HG02973 (cell line): ENCODE measurements at regions not wholly inside any gene's neighbourhood (a gene's known extent, or its start where the extent isn't known, plus 50 kb on each side); places are given as distances from the start of the nearest gene placed in this dataset.
"Not testable (repeated sequence)": the region's sequence is repeated elsewhere in the genome, so short reads cannot be mapped to it uniquely, and the experiment has no call there.

Experiments used
- ATAC-seq: cut with Tn5 transposase; IDR thresholded peaks from one replicate; pipeline ENCODE4 v1.9.1; 2021; ENCODE audit warnings: moderate library complexity; ENCODE audit not compliant: unreplicated experiment

DNA sequence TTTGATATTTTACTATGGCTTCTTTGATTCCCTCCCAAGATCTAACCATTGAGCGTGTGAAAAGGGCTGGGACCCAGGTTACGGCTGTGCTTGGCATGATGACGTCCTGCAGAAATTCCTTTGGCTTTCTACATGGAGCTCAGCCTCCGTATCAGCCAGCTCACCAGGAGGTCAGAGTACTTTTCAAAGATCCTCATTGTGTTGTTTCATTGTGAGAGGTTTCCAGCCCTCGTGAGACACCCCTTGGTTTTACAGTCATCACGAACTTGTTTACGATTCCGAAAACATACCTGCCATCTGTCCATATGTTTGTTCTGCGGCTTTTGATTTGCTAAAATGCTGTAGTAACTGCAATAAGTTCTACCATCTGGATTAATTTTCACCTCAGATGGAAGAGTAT lies 453.1 kb downstream of the TMEM121 start:
- no peak for ATAC-seq

DNA sequence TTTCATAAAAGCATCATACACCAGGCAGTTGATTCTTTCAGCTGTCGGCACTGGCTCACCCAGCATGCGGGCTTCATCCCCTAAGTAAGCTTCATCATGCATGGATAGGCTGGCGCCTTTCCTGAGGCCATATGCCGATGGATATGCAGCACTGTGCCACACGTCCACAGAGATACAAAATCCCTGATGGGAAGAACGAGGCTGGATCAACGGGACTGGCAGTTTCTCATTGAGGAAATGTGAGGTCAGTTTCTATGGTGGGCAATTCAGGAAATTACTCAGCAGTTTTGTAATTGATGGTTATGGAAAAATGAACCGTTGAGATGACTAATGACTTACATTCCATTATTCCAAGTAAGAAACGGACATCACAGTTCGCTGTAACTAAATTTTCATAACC lies 453.8 kb downstream of the TMEM121 start:
- ATAC-seq: no peak

DNA sequence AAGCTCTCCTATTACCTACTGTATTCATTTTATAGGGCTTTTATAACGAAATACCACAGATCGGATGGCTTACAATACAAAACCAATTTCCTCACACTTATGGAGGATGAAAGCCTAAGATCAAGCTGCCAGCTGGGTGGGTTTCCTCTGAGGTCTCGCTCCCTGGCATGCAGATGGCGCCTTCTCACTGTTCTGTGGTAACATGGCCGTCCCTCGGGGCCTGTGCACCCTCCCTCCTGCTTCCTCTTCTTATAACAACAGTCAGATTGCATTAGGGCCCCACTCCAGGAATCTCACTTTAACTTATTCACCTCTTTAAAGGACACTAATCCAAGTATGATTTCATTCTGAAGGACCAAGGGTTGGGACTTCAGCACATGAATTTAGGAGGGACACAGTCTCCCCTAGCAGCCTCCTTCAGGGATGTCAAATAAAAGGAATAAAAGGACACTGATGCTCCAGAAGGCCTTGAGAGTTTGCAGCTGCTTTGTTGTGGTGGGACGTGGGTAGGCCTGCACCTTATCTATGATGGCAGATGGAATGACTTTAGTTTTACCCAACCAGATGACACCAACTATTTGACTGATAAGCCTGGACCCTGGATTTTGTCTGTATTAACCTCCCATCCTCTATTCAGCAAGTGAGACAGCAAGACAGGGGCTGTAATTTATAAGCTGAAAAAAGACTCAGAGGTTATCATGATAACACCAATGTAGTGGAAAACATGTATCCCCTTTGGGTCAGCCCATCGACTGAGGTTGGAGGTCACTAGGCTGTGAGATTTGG lies 455.3 kb downstream of the TMEM121 start:
- not testable (repeated sequence) for ATAC-seq

DNA sequence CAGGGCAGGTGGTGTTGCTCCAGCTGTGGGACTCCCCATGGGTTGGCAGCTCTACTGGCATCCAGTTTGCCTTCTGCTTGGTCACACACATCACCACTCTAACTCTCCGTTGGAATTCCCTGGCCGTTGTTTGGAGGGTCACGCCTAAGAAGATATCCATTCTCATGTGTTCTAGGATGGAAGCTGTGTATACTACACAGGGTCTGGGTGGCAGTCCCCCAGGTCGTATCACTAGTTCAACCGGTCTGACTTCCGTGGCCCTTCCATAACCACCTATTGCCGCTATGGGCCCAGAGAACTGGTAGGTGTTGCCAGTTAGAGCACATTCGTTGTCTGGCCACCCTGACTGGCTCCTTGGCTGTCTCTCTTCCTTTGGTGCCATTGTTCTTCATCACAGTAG lies 456.3 kb downstream of the TMEM121 start:
- ATAC-seq: no peak

DNA sequence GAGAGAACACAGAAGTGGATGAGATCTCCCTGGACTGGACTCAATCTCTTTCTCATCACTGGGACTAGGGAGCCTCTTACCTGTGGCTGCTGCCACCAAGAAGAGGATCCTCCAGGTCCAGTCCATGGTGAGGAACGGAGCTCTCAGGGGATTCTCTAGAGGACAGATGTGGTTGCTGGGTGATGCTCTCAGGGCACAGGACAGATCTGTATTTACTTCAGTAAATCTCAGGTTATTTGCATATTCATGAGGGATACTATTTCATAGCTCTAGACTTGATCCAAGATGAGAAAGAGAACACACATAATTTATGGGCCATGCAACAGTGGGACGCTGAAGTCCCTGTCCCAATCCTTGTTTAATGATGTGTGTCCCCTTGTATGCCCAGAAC lies 460.5 kb downstream of the TMEM121 start:
- ATAC-seq: no peak

DNA sequence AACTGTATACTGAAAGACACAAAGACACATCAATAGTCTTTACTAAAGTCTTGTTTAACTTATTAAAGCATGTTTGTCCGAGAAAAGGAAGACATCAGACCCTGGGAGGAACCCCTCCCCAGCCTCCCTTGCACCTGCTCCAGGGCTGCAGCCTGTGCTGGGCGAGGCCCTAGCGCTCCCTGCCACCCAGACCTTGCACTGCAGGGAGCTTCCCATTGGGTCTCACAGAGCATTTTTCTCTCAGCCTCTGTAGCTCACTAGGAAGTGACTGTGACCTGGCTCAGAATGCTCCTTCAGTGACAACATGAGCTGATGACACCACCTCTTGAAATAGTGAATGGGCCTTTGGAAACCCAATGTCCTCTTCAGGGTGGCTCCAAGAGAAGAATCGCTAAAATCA lies 461.2 kb downstream of the TMEM121 start:
- ATAC-seq: no peak

DNA sequence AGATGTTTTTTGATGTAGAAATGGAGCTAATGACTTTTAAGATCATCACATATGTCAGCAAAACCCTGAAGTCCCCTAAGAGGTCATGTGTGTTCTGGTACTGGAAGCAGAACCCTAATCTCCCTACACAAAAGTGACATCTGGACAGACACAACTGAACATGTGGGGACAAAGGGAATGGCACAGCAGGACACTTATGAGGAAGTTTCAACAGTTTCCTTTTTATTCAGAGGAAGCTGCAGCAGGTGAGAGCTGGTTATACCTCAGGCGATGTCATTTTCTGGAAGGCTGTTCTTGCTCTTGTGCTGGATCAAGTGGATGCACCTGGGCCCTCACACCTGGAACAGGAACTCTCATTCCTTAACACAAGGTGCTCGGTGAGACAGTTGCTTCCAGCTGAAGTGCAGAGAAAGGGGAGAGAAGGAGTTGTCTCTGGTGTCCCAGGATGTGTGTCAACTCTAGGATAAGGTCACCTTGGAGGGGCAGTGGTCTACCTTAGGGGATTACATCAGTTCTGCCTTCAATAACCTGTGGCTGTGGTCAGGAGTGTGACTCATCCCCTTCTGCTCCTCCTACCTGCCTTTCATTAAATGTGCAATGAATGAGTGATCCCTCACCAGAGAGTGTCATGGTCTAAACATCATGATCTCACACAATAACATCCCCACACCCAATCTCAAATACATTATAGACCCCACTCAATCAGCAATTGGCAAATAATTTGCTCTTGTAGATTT lies 463.4 kb downstream of the TMEM121 start:
- no peak for ATAC-seq

DNA sequence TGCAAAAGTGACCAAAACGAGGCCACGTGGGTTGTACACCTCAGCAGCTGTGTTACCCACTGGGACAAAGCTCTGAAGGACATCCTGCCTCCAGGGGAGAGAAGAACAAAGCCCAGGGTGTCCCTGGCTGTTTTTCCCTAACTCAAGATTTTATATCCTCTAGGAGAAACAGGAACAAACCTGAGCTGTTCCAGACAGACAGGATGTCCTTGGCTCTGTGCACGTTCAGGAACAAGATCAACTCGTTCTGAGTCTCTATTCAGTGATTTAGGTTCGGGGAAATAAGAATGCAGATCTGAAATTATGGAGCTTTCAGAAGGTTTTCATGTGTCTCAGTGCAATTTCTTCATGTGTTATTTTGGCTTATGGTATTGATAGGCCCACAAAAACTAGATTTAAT lies 465.3 kb downstream of the TMEM121 start:
- ATAC-seq: not testable (repeated sequence)

DNA sequence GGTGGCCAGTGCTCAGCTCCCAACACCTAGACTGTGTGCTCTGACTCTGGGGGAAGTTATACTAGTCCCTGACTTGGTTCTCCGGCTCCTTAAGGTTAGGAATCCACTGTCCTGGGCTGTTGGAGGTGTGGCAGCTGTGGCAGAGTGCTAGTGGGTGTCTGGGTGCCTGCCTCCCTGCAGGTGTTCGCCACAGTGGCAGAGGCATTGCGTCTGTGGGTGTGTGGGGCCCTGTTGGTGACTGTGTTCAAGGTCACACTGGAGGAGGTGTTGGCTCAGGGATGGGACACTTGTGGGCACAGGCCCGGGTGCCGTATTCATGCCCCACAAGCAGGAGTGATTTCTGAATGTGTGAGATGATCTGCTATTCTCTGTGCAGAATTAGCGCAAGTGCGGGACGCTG lies 467.4 kb downstream of the TMEM121 start:
- ATAC-seq: no peak

DNA sequence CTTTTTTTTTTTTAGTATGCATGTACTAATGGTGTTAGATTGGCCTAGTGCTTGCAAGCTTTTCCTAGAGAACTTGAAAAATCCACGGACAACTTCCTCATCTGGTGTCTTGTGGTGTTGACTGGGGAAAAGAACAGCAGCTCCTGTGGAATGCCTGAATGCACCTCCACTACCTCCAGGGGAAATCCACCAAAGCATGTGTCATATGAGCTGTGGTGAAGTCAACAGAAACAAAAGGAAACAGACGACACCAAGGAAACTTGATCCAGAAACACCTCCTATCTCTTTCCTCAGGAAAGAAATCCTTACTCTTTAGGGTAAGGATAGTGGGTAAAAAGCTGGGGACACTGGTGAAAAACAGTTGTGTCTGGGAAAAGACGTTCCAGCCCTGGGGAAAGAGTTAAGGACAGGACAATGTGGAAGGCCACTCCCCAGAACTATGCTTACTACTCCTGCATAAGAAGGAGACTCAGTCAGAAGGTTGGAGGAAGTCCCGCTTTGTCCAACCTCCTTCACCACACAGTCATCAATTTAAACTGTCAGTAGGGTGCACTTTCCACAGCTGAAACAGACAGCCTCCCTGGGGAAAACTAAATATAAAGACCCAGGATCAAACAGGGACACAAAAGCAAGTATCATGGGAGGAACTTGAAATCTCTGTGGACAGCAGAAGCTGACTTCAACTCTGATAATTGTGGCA lies 468.8 kb downstream of the TMEM121 start:
- ATAC-seq: not testable (repeated sequence)

DNA sequence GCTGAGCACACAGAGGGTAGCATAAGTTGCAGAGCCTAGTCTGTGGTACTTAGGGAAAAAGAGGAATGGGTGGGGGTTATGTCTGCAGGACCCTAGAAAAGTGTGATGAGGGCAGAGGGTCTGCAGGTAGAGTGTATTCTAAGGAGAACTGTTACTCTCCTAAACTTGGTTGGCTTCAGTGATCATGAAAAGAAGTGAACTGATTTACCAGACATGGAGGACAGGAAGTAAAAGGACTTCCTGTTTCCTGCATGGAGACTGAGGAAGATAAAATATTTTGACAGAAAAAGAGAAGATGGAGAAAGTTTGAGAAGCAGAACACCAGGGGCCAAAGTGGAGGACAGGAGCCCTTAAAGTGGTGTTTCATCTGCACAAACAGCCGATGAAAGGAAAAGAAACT lies 472.2 kb downstream of the TMEM121 start:
- ATAC-seq: not testable (repeated sequence)

DNA sequence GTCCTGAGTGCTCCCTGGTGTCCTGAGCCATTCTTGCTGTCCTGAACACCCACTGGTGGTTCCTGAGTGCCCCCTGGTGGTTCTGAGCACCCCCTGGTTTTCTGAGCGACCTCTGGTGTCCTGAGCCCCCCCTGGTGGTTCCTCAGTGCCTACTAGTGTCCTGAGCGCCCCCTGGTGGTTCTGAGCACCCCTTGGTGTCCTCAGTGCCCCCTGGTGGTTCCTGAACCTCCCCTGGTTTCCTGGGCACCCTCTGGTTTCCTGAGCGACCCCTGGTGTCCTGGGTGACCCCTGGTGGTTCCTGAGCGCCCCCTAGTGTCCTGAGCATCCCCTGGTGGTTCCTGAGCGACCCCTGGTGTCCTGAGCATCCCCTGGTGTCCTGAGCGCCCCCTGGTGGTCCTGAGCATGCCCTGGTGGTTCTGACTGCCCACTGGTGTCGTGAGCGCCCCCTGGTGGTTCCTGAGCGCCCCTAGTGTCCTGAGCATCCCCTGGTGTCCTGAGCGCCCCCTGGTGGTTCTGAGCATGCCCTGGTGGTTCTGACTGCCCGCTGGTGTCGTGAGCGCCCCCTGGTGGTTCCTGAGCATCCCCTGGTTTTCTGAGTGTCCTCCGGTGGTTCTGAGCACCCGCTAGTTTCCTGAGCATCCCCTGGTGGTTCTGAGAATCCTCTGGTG lies 473.1 kb downstream of the TMEM121 start:
- ATAC-seq: peak; percentile 68

DNA sequence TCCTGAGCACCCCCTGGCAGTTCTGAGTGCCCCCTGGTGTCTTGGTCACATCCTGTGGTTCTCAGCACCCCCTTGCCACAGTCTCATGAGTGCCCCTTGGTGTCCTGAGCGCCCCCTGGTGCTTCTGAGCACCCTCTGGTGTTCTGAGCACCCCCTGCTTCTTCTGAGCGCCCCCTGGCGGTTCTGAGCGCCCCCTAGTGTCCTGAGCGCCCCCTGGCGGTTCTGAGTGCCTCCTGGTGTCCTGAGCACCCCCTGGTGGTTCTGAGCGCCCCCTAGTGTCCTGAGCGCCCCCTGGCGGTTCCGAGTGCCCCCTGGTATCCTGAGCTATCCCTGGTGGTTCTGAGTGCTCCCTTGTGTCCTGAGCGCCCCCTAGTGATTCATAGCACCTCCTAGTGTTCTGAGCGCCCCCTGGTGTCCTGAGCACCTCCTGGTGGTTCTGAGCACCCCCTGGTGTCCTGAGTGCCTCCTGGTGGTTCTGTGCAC lies 473.7 kb downstream of the TMEM121 start:
- ATAC-seq: peak; percentile 41

DNA sequence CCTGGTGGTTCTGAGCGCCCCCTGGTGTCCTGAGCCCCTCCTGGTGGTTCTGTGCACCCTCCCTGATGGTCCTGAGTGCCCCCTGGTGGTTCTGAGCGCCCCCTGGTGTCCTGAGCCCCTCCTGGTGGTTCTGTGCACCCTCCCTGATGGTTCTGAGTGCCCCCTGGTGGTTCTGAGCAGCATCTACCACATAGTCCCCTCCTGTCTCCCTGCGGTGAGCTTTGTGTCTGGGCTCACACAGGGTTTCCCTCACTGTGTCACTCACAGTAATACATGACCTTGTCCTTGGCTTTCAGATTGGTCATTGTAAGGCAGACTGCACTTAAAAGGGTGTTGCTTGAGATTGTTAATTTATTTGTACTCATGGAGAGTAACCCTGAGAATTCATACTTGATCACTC lies 474.9 kb downstream of the TMEM121 start:
- ATAC-seq: not testable (repeated sequence)

DNA sequence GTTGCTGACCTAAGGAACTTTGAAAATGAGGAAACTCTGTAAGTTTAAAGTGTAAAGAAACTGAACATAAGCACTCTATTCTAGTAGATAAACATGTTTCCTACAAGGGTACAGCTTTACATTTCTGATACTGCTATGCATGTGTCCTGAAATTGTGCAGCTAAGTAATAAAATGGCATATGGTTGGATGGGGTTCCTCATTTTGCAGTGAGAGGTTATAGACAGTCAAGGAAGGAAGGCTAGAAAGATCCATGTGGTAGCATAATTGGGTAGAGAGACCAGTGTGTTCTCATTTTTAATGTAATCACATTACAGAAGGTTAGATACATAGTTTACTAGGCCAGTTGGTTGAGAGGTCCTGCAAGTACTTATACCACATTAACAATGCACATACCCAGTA lies 477.0 kb downstream of the TMEM121 start:
- no peak for ATAC-seq

DNA sequence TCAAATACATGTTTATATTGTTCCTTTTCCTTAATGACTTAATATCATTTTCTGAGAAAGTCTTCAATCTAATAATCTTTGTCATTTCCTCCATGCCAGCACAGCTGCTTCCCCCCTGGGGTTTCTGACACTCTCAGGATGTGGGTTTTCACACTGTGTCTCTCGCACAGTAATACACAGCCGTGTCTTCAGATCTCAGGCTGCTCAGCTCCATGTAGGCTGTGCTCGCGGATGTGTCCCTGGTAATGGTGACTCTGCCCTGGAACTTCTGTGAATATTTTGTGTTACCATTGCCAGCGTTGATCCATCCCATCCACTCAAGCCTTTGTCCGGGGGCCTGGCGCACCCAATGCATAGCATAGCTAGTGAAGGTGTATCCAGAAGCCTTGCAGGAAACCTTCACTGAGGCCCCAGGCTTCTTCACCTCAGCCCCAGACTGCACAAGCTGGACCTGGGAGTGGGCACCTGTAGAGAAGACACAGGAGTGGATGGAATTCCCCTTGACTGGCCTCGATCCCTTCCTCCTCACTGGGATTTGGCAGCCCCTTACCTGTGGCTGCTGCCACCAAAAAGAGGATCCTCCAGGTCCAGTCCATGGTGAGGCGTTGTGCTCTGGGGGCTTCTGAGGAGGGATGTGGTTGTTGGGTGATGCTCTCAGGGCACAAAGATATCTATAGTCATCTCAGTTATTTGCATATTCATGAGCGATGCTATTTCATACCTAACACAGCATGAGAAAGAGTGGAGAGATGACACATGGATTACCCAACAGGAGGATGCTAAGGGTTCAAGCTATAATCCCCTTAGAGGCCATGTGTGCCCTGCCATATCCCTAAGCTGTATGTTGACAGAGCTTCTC lies 478.8 kb downstream of the TMEM121 start:
- not testable (repeated sequence) for ATAC-seq

DNA sequence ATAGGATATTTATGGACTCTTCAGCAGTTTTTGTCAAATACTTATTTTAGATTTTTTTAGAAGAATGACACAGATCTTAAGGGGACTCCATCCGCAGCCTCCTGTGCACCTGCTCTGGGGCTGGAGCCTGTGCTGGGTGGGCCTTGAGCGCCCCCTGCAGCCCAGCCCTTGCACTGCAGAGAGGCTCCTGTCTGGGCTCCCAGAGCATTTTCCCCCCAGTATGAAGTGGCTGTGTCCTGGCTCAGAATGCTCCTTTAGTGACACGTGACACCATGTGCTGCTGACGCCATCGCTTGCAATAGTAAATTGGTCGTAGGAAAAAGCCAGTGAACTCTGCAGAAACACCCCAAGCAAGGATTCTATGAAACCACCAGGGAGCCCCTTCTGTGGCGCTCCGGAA lies 479.7 kb downstream of the TMEM121 start:
- ATAC-seq: not testable (repeated sequence)

DNA sequence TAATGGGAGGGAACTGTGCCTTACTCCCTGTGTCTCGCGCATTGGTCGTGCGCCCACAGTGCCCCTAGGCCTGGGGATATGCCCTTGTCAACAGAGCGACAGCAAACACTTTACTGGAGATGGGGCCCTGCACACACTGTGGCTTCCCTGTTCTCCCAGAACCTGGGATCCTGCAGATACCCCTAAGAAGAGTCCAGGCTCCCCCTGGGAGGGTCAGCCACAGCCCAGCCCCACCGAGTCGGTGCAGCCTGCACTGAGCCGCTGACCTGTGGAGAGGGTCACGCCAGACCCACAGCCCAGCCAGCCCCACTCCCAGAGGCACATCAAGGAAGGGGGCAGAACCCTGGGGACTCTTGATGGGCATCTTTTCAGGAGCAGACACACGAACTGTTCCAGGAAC lies 480.3 kb downstream of the TMEM121 start:
- not testable (repeated sequence) for ATAC-seq

DNA sequence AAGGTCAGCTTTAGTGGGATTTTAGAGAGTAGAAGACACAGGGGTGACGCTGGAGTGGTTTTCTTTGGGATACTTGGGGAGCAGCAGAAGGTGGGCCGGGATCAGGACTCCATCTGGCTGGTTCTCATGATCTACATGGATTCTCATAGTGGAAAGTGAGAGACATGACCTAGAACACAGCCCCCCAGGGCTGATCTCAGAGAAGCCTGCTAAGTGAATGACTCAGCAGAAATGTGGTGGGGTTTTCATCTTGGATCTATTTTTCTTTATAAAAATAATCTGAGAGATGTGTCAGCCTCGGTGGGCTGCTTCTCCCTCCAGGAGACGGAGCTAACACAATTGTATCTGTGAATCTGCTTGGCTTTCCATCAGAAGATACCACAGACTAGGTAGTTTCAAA lies 484.4 kb downstream of the TMEM121 start:
- no peak for ATAC-seq
